AG09319 (cell line): ENCODE measurements at regions not wholly inside any gene's neighbourhood (a gene's known extent, or its start where the extent isn't known, plus 50 kb on each side); places are given as distances from the start of the nearest gene placed in this dataset.

Experiments used
- DNase-seq: peaks from one replicate; pipeline ENCODE4 v3.0.0-alpha.2; 2010; ENCODE audit warnings: low read depth; ENCODE audit errors: extremely low read depth
- TF ChIP-seq, protein P1 (sequence below): IDR thresholded peaks from 2 replicates; pipeline ENCODE4 v1.5.1; 2011; ENCODE audit warnings: low read depth, mild to moderate bottlenecking, inconsistent platforms, low read length, moderate library complexity

DNA sequence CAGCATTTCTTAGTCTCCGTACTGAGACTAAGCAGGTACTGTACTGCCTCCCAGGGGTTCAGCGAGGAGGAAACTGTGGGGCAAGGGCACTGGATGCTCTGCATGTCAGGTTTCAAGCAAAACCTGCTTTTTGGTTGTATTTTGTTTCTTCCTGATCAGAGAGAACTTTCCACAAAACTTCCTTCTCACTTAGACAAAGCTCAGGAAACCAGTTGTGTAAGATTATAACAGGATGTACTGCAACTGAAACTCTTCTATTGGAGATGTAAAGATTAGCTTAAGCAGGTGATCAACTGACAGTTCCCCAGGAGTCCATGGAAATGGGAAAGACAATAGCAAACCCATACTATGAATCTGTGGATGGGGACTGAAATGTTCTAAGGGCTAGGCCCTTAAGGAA is 67.3 kb downstream of the PLCE1 start:
- TF ChIP-seq, protein P1, sequence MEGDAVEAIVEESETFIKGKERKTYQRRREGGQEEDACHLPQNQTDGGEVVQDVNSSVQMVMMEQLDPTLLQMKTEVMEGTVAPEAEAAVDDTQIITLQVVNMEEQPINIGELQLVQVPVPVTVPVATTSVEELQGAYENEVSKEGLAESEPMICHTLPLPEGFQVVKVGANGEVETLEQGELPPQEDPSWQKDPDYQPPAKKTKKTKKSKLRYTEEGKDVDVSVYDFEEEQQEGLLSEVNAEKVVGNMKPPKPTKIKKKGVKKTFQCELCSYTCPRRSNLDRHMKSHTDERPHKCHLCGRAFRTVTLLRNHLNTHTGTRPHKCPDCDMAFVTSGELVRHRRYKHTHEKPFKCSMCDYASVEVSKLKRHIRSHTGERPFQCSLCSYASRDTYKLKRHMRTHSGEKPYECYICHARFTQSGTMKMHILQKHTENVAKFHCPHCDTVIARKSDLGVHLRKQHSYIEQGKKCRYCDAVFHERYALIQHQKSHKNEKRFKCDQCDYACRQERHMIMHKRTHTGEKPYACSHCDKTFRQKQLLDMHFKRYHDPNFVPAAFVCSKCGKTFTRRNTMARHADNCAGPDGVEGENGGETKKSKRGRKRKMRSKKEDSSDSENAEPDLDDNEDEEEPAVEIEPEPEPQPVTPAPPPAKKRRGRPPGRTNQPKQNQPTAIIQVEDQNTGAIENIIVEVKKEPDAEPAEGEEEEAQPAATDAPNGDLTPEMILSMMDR: no peak
- no peak for DNase-seq

DNA sequence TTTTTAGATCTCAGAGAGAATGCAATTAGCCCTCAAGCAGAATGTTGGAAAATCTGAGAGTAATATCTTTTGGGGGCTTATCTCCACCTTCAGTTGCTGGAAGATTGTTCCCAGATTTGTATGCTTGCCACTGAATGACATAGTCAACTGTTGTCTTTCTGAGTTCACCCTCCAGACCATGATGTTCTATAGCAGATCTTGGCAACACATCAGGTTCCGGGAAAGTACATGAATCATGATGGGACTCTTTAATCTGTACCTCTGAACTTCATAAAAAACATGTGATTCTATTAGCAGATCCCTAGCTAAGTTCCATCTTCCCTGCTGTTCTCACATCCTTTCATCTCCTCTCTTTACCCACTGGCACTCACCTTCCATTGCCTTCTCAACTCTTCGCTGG is 68.9 kb downstream of the PLCE1 start:
- DNase-seq: no peak
- TF ChIP-seq, protein P1: no peak

DNA sequence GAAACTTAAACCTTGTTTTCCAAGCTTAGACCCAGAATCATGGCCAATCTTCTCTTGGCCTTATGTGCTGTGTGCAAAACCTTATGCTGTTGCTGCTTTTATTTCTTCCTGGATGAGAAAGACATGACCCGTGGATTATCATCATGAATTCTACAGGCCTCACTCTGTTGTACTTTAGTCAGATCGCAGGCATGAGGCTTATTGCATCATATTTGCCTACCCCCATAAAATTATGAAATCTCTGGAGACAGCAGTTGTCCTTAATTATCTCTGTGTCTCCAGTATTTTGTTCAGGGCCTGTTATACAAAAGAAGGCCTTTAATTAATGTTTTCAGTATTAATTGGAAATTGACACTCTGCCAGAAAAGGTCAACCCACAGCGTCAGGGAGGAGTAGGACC is 71.6 kb downstream of the PLCE1 start:
- no peak for DNase-seq
- TF ChIP-seq, protein P1: no peak

DNA sequence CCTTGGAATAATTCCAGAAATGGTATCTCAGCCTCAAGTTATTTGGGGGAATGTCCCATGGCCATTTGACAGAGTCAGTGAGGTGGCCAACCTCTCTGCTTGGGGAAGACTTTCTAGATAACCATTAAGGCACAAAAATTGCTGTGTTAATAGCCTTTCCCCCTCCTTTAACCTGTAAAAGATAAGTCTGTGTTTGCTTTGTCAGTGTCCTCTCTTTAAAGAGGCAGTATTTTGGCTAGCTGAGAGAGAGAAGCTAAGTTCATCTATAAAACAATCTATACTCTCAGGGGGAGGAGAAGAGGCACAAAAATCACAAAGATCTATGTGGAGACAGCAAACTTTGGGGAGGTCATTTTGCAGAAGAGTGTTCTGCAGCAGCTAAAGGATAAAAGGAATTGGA is 72.1 kb downstream of the PLCE1 start:
- TF ChIP-seq, protein P1: no peak

DNA sequence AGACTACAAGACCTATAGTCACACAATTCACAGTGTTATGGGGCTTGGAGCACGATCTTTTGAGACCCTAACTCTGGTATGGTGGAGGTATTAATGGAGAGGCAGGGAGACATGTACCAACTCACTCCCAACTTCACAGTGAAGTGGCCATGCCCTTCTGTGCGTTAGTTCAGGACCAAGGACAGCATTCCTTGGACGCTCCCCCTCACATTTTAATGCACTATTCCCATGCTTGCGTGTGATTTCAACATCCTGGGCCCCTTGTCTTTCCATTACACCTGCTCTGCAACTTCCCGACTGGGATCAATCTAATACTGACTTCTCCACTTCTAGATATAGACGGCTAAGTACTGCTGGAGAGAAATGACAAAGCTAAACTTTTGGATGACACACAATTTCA is 72.7 kb downstream of the PLCE1 start:
- TF ChIP-seq, protein P1: no peak
- DNase-seq: no peak

More for the DNA sequence above, 72.1 kb downstream of the PLCE1 start:
- no peak for DNase-seq

DNA sequence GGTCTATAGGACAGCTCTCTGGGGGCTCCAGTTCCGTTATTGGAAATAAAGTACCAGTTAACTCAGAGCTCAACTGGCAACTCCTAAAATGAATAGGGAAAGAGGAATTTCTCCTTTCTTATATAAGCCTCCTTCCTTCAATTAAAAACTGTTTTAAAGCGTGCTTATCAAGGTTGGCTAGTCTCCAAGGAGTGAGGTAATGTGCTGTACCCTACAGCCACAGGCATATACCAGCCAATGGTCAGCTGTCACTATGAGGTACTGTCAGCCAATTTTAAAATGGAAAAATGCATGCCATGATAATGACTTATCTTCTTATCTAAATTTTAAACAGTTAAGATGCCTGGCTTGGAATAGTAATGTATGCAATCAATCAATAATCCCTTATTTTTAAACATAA is 76.2 kb downstream of the PLCE1 start:
- TF ChIP-seq, protein P1: no peak
- no peak for DNase-seq

DNA sequence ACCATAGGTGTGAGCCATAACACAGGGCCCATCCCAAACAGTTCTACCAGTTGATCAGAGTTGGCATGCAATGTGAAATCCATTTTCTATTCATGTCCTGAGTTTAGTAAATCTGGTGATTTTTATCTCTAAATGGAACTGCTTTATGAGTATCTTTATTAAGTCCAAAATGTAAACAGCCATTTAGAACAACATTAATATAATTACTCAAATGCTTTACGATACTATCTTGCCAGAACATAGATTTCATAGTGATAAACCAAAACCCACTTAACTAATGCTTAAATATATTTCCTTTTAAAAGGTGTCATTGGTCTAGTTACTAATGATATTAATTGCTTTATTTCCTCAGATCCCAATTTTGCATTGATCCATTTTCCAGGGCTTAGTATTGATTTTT is 80.7 kb downstream of the PLCE1 start:
- DNase-seq: no peak
- TF ChIP-seq, protein P1: no peak
